ENCODE measurements at regions not wholly inside any gene's neighbourhood (a gene's known extent, or its start where the extent isn't known, plus 50 kb on each side); places are given as distances from the start of the nearest gene placed in this dataset.

DNA sequence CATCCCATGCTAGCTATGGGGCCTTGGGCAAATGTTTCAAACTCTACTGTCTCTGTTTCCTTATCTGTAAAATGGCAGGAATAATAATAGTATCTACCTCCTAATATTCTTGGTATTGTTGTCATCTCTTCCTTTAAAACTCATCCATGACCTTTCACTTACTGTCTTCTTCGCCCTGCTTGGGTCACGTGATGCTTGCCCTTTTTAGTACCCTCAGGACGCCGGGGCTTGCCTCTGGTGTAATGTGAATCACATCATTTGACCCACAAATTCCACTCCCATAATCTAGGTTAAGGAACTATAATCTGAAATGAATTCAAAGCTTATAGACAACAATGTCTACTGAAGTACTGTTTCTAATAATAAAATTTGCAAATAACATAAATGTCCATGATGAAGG, 162.7 kb downstream of the DRD1 start:
- BruUV-seq (replicated peaks), result no TSS peak
- no peaks in the 10 kb centered on the region for H3K9me1 ChIP-seq (ENCODE audit: insufficient read depth, low read length)
- H2BK120ac ChIP-seq (ENCODE audit: low read depth, low read length), result no peak overlapping the region
- intact Hi-C loops (cut with micrococcal nuclease) (no loop called here), dilution Hi-C loops (cut with HindIII; ENCODE audit: low sequenced_read_pairs, unreplicated experiment) (no loop called here), in situ Hi-C loops (cut with MboI; ENCODE audit: low sequenced_read_pairs) (no loop called here)
- H2BK15ac ChIP-seq (ENCODE audit: low read depth, low read length), result no peak overlapping the region
- no peak overlapping the region for H2BK5ac ChIP-seq (ENCODE audit: low read depth, low read length, poor library complexity, severe bottlenecking)
- H3K79me1 ChIP-seq (ENCODE audit: low read depth in 1 of 2, low read length in 2 of 2), result no peaks in the 10 kb centered on the region
- no peak overlapping the region for H3K4me3 ChIP-seq (ENCODE audit: insufficient read depth, low read depth, low read length)
- no peaks in the 10 kb centered on the region for H3K4me1 ChIP-seq (ENCODE audit: control insufficient read depth, insufficient read depth, low read length)
- no peak overlapping the region for H2BK20ac ChIP-seq (ENCODE audit: low read depth, low read length)
- no peak overlapping the region for H3K23ac ChIP-seq (ENCODE audit: low read depth, low read length)
- no CpG with 5 or more reads among the region's 4 CpGs for WGBS, 2 experiments (ENCODE audit: extremely low coverage in 2 of 2, insufficient read length in 1 of 2)
- H2AK9ac ChIP-seq (replicated peaks; ENCODE audit: low read depth, low read length, poor library complexity), result no peak overlapping the region
- H3K9me3 ChIP-seq (ENCODE audit: control insufficient read depth, insufficient read depth, low read length), result no peaks in the 10 kb centered on the region
- no peaks in the 10 kb centered on the region for H3K36me3 ChIP-seq (ENCODE audit: control insufficient read depth, insufficient read depth, low read length)
- H4K5ac ChIP-seq (ENCODE audit: low read depth, low read length), result no peak overlapping the region
- H3K27ac ChIP-seq (ENCODE audit: insufficient read depth, low read length), result no peak overlapping the region
- no peak overlapping the region for H2AFZ ChIP-seq (replicated peaks; ENCODE audit: low read length, poor library complexity)
- H3K27me3 ChIP-seq (ENCODE audit: control insufficient read depth, insufficient read depth, low read length), result peaks cover 2% of the 10 kb centered on the region
- DNase-seq (no peak), ATAC-seq (ENCODE audit: low read depth) (no peak)
- H3K4ac ChIP-seq (ENCODE audit: low read depth, low read length), result no peak overlapping the region
- H2AK5ac ChIP-seq (ENCODE audit: low read depth, low read length), result no peak overlapping the region
- POLR2A ChIA-PET (ENCODE audit: unreplicated experiment), result interaction anchor here (0.6 kb wide), 1 partner anchor 16 kb away, joined by 3 read pairs; no protein-coding TSS in a partner anchor
- no peak overlapping the region for H3K4me2 ChIP-seq (ENCODE audit: low read depth, low read length)
- CTCF ChIA-PET, result no interaction called here
- no peaks in the 10 kb centered on the region for H4K20me1 ChIP-seq (ENCODE audit: insufficient read depth, low read length)
- no peak for TF ChIP-seq CHD1 (IDR thresholded peaks at IDR 0.05; ENCODE audit: low read depth, low read length)
- TF ChIP-seq, protein P1, sequence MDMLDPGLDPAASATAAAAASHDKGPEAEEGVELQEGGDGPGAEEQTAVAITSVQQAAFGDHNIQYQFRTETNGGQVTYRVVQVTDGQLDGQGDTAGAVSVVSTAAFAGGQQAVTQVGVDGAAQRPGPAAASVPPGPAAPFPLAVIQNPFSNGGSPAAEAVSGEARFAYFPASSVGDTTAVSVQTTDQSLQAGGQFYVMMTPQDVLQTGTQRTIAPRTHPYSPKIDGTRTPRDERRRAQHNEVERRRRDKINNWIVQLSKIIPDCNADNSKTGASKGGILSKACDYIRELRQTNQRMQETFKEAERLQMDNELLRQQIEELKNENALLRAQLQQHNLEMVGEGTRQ (IDR thresholded peaks at IDR 0.05; ENCODE audit: low read depth, low read length), result no peak
- no peak for TF ChIP-seq MXI1 (IDR thresholded peaks at IDR 0.05; ENCODE audit: borderline replicate concordance, low read depth, low read length)
- no peak for TF ChIP-seq POLR2A (IDR thresholded peaks at IDR 0.05; ENCODE audit: low read depth, low read length)
- no peak for TF ChIP-seq MAFK (IDR thresholded peaks at IDR 0.05; ENCODE audit: low read depth, low read length)
- no peak for TF ChIP-seq RAD21 (IDR thresholded peaks at IDR 0.05; ENCODE audit: low read length)
- no peak for TF ChIP-seq RFX5 (IDR thresholded peaks at IDR 0.05; ENCODE audit: low read depth, low read length)
- TF ChIP-seq BHLHE40 (IDR thresholded peaks at IDR 0.05; ENCODE audit: low read depth, low read length), result no peak
- no peak for TF ChIP-seq MAZ (IDR thresholded peaks at IDR 0.05; ENCODE audit: borderline replicate concordance, low read depth, low read length)
- TF ChIP-seq SMC3 (IDR thresholded peaks at IDR 0.05; ENCODE audit: low read depth, low read length), result no peak
- no peak for TF ChIP-seq CEBPB (IDR thresholded peaks at IDR 0.05; ENCODE audit: low read depth, low read length)
- no peak for TF ChIP-seq FOS (IDR thresholded peaks at IDR 0.05; ENCODE audit: low read depth, low read length)
- TF ChIP-seq, protein P2, sequence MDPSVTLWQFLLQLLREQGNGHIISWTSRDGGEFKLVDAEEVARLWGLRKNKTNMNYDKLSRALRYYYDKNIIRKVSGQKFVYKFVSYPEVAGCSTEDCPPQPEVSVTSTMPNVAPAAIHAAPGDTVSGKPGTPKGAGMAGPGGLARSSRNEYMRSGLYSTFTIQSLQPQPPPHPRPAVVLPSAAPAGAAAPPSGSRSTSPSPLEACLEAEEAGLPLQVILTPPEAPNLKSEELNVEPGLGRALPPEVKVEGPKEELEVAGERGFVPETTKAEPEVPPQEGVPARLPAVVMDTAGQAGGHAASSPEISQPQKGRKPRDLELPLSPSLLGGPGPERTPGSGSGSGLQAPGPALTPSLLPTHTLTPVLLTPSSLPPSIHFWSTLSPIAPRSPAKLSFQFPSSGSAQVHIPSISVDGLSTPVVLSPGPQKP (IDR thresholded peaks at IDR 0.05; ENCODE audit: borderline replicate concordance, low read depth, low read length), result no peak
- no peak for TF ChIP-seq NFE2L2 (IDR thresholded peaks at IDR 0.05; ENCODE audit: low read depth, low read length)
- no peak overlapping the region for H4K91ac ChIP-seq (ENCODE audit: insufficient read depth, low read depth, low read length)
- H3K56ac ChIP-seq (ENCODE audit: extremely low read depth, insufficient read depth, low read length), result no peak overlapping the region
- no peak overlapping the region for H4K8ac ChIP-seq (ENCODE audit: low read depth in 2 of 2, low read length in 2 of 2)
- H3K9ac ChIP-seq (ENCODE audit: low read depth, low read length), result no peak overlapping the region
- H3K14ac ChIP-seq (replicated peaks; ENCODE audit: low read depth, low read length), result no peak overlapping the region
- H3K18ac ChIP-seq (ENCODE audit: low read depth, low read length), result no peak overlapping the region
